IPS-NIHi7 (cell line): ENCODE measurements at regions not wholly inside any gene's neighbourhood (a gene's known extent, or its start where the extent isn't known, plus 50 kb on each side); places are given as distances from the start of the nearest gene placed in this dataset.
"Not testable (repeated sequence)": the region's sequence is repeated elsewhere in the genome, so short reads cannot be mapped to it uniquely, and the experiment has no call there.

ENCODE experiments used
- DNase-seq: peaks from one replicate; pipeline ENCODE4 v3.0.0; 2012; ENCODE audit warnings: mixed read lengths; ENCODE audit errors: extremely low spot score

DNA sequence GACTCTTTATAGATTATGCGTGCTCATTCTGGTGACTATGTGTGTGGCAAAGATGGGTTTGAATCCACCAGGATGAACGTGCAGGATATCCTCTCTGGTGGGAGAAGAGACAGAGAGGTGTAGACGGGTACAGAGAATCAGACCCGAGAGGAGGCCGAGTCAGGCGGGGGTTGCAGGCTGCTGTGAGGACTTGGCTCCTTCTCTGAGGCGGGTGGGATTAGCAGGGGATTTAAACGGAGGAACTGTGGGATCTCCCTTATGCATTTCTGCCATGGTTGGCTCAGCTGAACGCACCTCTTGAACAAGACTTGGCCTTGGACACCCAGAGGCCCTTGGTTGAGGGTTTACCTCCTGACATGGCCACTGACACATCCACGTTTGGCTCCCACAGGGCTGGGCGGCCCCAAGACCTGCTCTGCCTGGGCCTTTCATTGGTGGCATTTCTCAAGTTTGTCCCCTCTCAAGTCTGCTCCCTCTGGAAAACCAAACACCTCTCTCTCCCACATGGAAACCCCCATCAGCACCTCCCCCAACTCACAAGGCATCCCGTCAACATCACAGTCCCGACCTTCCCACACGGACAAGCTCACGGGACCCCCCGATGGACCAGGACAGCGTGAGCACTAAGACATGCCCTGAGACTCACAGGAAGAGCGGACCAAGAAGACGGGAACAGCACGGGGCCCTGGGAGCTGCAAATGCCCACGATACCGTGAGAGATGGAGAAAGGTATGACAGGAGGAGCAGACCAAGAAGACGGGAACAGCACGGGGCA lies 158.3 kb downstream of the RTP5 start:
- DNase-seq = no peak

- no peak for DNase-seq
These were observed 160.1 kb downstream of the RTP5 start for GRCh38 chr2:242029422-242030225.

DNA sequence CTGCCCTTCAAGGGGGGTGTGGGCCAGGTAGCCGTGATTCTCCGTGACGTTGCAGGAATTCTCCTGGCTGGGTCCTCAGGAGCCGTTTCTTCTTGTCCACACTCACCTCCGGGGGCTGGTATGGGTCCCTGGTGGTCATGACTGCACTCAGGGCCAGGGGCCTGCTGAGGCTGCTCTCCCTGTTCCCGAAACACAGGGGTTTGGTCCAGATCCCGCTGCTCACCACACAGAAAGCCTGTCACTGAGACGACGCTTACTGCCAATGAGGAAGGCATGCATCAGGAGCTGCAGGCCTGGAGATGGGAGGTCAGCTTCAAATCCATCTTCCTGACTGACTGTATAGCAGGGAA lies 160.7 kb downstream of the RTP5 start:
- no peak for DNase-seq

GRCh38 chr2:242030858-242031257 lies 161.3 kb downstream of the RTP5 start:
- DNase-seq = no peak

DNA sequence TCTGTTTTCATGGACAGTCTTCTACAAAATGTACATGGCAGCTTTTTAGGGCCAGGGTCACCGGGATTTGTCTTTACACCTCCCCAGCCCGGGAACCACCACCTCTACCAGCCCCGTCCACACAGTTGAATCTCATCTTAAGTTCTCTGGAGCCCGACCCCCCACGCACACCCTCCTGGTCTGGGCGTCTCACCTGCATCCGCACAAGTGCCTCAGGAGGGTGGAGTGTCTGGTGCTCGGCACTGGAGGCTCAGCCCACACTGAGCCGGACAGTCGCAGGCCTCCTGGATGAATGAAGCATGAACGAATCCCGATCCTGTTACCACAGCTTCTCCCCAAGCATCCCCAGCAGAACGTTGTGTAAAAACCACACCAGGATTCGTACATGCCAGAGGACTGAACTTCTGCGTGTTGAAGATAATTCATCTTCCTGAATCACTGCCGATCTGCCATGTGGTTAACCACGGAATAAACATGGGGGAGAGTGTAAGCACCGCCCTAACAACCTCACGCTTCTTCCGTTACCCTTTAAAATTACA lies 162.0 kb downstream of the RTP5 start:
- DNase-seq = no peak

GRCh38 chr2:242032780-242033656 lies 163.5 kb downstream of the RTP5 start:
- DNase-seq = no peak

DNA sequence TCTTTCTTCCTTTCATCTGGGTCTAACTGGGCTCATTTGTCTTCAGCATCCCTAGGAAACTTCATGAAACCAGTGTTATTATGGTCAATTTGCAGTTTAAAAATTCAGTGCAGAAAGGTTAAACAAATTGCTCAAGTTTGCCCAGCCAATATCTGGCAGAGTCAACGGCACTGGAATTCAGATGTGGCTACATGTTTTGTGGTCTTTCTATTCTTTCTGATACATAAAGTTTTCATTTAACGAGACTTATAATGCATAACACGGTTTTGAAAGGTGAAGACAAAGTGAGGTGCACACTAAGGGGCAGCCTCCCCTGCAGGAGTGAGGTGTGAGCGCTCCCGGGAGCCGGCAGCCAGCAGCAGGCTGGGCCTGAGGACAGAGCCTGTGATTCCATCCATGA lies 164.6 kb downstream of the RTP5 start:
- no peak for DNase-seq

GRCh38 chr2:242034996-242035814 lies 165.7 kb downstream of the RTP5 start:
- DNase-seq = no peak

GRCh38 chr2:242035858-242036652 lies 166.5 kb downstream of the RTP5 start:
- DNase-seq = no peak

GRCh38 chr2:242036653-242036950 lies 167.1 kb downstream of the RTP5 start:
- DNase-seq = no peak

- DNase-seq = no peak
These were observed 168.8 kb downstream of the RTP5 start for GRCh38 chr2:242038166-242038927.

DNA sequence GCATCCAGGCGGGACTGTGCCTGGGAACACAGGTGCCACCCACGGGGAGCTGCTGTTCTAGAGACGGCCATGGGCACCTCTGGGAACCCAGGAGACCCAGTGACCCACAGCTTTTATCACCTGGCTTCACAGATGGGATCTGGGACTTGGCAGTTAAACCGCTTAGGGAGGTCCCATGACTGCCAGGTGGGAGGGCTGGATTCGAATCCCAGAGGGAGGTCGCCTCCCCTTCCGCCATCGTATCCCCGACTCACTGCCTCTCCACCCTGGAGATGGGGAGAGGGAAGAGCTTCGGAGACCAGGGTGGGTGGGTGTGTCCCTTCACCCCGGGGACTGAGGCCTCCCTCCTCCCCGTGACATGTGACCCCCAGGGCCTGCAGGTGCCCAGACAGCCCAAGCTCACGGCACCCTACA lies 169.4 kb downstream of the RTP5 start:
- DNase-seq = no peak

DNA sequence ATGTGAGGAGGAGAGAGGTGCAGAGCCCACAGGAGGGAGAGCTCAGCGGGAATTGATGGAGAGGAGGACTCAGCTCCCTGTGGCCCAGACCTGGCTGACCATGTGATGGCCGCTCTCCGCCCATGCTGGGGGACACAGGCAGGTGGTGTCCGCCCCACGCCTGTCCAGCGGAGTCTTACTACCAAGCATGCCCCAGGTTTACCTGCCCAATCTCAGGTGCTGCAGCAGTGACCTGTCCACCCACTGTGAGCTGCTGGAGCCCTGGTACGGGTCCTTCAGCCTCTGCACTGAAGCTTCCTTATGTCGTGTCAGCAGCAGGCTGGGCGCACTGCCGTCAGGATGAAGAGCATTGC lies 170.8 kb downstream of the RTP5 start:
- no peak for DNase-seq

DNA sequence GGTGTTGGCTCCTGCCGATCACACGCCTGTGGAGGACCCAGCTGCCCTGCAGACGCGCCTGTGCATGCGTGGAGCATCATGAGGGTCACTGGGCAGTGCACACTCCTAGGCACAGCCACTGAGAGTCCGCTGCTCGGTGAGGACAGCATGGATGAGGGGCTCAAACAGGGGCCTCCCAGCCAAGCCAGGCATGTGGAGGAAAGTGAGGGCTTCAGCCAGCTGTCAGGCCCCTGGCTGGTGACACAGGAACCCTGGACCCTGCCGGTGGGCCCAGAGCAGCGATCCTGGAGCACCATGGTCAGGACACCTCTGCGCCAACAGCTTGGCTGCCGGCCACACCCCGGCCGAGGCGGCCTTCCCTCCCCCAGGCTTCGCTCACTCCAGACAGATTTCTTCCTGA lies 171.2 kb downstream of the RTP5 start:
- no peak for DNase-seq

GRCh38 chr2:242041816-242042215 lies 172.3 kb downstream of the RTP5 start:
- no peak for DNase-seq

DNA sequence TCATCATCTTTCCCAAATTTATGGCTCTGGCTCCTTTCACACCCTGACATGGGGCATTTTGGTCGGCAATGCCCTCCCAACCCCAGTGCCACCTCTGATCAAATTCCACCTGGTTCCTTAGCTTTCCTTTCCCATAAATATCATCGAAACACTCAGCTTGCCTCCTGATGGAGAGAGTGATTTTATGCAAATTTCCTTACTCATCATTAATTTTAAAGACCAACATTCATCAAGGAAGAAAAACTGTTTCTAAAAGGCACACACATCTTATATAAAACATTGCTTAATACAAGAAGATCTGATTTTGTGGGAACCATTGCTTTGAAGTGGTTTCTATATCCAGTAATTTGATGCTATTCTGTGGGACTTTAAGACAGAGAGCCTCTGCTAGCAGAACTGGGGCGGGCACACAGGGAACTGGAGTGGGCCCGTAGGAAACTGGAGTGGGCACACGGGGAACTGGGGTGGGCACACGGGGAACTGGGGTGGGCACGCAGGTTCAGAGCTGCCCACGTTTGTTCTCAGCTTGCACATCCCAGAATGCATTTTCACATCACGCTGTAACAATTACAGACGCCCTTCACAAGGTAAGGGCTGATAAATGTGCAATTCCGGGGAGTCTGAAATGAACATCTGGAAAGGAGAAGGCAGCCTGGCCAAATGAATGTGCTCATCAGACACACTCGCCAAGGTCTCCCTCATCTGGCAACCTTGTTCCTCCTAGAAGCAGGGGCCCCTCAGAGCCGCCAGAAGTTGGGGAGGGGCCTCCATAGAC lies 174.2 kb downstream of the RTP5 start:
- no peak for DNase-seq

GRCh38 chr2:242044313-242044590 lies 174.7 kb downstream of the RTP5 start:
- no peak for DNase-seq

GRCh38 chr2:242045596-242046144 lies 176.1 kb downstream of the RTP5 start:
- not testable (repeated sequence) for DNase-seq
